Heart right ventricle (tissue), 16 donors: ENCODE measurements at regions not wholly inside any gene's neighbourhood (a gene's known extent, or its start where the extent isn't known, plus 50 kb on each side); places are given as distances from the start of the nearest gene placed in this dataset.

Experiments
- ATAC-seq, 8 donors: fragments of 200-7000 bp; cut with Tn5 transposase; one replicate each; pipeline ENCODE4 v1.9.1; 2020; ENCODE audit warnings: mild to moderate bottlenecking in 8 of 8, moderate library complexity in 8 of 8, moderate number of reproducible peaks in 1 of 8
- DNase-seq, 2 donors: peaks; one replicate each; pipeline ENCODE4 v3.0.0-alpha.2; 2020
- H3K27ac ChIP-seq, 10 donors: fragments of 200-600 bp; sonication (generic) in 2 of 10; one replicate each; pipeline versions ENCODE4 v1.5.0 to v1.8.0; 2020 to 2022; ENCODE audit warnings: mild to moderate bottlenecking in 3 of 10
- H3K27me3 ChIP-seq, 7 donors: fragments of 200-600 bp; one replicate each; pipeline ENCODE4 v1.8.0; 2021 to 2022; ENCODE audit warnings: mild to moderate bottlenecking in 2 of 7
- H3K36me3 ChIP-seq, 9 donors: fragments of 200-600 bp; sonication (generic) in 1 of 9; one replicate each; pipeline versions ENCODE4 v1.5.0 to v1.8.0; 2020 to 2022; ENCODE audit warnings: mild to moderate bottlenecking in 2 of 9
- H3K4me1 ChIP-seq, 9 donors: fragments of 200-600 bp; sonication (generic) in 1 of 9; one replicate each; pipeline versions ENCODE4 v1.5.0 to v1.8.0; 2020 to 2022; ENCODE audit warnings: mild to moderate bottlenecking in 4 of 9
- H3K4me3 ChIP-seq, 10 donors: fragments of 200-600 bp; sonication (generic) in 2 of 10; one replicate each; pipeline versions ENCODE4 v1.5.0 to v1.8.0; 2020 to 2022; ENCODE audit warnings: mild to moderate bottlenecking in 7 of 10, moderate library complexity in 2 of 10
- H3K9me3 ChIP-seq, 11 donors: fragments of 200-600 bp in 10 of 11; sonication (generic) in 2 of 11; one replicate each; pipeline versions ENCODE4 v1.5.0 to v1.8.0; 2013 to 2022; ENCODE audit warnings: mild to moderate bottlenecking in 2 of 11, control low read depth in 1 of 11, moderate library complexity in 1 of 11
- CTCF ChIP-seq, 9 donors: fragments of 200-600 bp; sonication (generic) in 2 of 9; IDR thresholded peaks; one replicate each; pipeline versions ENCODE4 v1.5.0 to v1.8.0; 2021 to 2022; ENCODE audit warnings: antibody characterized with exemption in 9 of 9, mild to moderate bottlenecking in 5 of 9, moderate library complexity in 1 of 9
- WGBS, 2 donors: extraction: QIAGEN DNeasy Blood & Tissue Kit; methylation state at CpG; one replicate each; pipeline ENCODE4 v1.1.7; 2013; ENCODE audit warnings: inconsistent platforms in 1 of 2; 5-methylcytosine and 5-hydroxymethylcytosine counted together
- intact Hi-C, 10 donors: fragments of 100-400 bp; cut with DNase I; formaldehyde crosslinking; loops; one replicate each; pipeline versions ENCODE4 v1.11.1 to v1.14.2; 2022
- donor health status: Arrhythmogenic right ventricular cardiomyopathy.
- donor health status: ischemic (EF 13 %, LVEDD 7.1; RV severe dilation, severe dysfunction).
- donor health status: healthy with polysubstance abuse.
- donor health status: DM: no; HTN: yes; CAD: no.
- donor health status: DM: no; HTN: no; CAD: no.
- donor health status: ischemic (EF 25% LVEDD 6.9; RV normal size, moderate dysfunction).
- donor health status: ischemic (EF 25% LVEDD 5.7; RV mildly dilated, moderate dysfunction).
- donor health status: healthy.
- donor health status: DM: yes; HTN: yes; CAD: no.
- donor health status: Ischemic cardiomyopathy.
- donor health status: ischemic (EF 35%, LVEDD 5.7; RV mildly dilated, moderate dysfunction).
- donor health status: nonischemic (EF 11% LVEDD 7.7; RV severe dilation, severe dysfunction).
- donor health status: DM: yes; HTN: yes; CAD: no.
- donor health status: PGD.
- donor health status: ischemic (EF 29% LVEDD 5.4; RV normal size, mild dysfunction).
- donor health status: nonischemic (EF 23%, LVEDD 6.1; RV moderate dilation, normal function).

DNA sequence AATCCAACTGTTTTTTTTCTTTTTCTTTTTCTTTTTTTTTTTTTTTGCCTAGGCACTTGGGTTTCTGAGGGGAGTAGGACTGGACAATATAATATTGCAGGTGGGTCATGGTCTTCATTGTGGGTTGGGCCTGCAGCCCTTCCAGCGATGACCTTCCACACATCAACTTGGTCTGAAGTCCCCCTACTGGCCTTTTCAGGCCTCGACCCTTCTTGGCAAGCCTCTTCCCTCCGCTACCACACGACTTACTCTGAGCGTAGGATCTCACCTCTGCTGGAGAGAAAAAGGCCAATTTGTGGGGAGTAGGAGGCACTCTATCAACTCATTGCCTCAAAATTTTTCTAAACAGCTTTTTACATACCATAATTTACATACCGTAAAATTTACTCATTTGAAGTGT lies 51.1 kb upstream of the GRIK3 start:
- Histone ChIP-seq H3K27ac (no peak overlapping the region), H3K4me1 (no peaks in the 10 kb centered on the region), H3K27me3 (peaks cover 0 to 50% (median 13%) of the 10 kb centered on the region in 7 donors), H3K4me3 (no peak overlapping the region), H3K36me3 (no peaks in the 10 kb centered on the region), H3K9me3 (no peaks in the 10 kb centered on the region)
- DNase-seq = no peak
- intact Hi-C loops = no loop called here
- TF ChIP-seq CTCF (IDR thresholded peaks at IDR 0.05) = no peak
- no peak for ATAC-seq
- 44 to 50% methylated on average over 6 of the region's 6 CpGs for WGBS, 2 donors

- no peak for DNase-seq
- Histone ChIP-seq H3K9me3 (no peaks in the 10 kb centered on the region), H3K27me3 (peaks cover 0 to 57% (median 19%) of the 10 kb centered on the region in 7 donors)
Measured at GRCh38 chr1:37089750-37090149, 55.4 kb upstream of the GRIK3 start.

DNA sequence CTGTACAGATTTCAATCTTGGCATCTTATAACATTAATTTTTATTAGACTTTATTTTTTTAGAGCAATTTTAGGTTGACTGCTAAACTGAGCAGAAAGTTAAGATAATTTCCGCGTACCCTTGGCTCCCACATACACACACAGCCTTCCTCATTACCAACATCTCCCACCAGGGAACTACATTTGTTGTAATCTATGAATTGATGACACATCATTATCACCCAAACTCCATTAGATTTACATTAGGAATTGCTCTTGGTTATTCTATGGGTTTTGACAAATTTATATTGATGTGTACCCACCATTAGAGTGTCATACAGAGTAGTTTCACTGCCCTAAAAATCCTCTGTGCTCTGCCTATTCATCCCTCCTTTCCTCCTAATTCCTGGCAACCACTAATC lies 56.4 kb upstream of the GRIK3 start:
- Histone ChIP-seq H3K27me3 (peaks cover 0 to 66% (median 22%) of the 10 kb centered on the region in 7 donors), H3K4me1 (no peaks in the 10 kb centered on the region), H3K9me3 (no peaks in the 10 kb centered on the region), H3K4me3 (no peak overlapping the region), H3K27ac (no peak overlapping the region), H3K36me3 (no peaks in the 10 kb centered on the region)
- intact Hi-C loops = no loop called here
- no peak for DNase-seq
- WGBS, 2 donors = 93 to 97% methylated on average over 2 of the region's 2 CpGs
- ATAC-seq = no peak
- TF ChIP-seq CTCF (IDR thresholded peaks at IDR 0.05) = no peak

More at GRCh38 chr1:37089750-37090149, 55.4 kb upstream of the GRIK3 start:
- TF ChIP-seq CTCF (IDR thresholded peaks at IDR 0.05) = no peak
- Histone ChIP-seq H3K4me1 (no peaks in the 10 kb centered on the region), H3K27ac (no peak overlapping the region), H3K4me3 (no peak overlapping the region), H3K36me3 (no peaks in the 10 kb centered on the region)
- intact Hi-C loops = no loop called here
- 66 to 83% methylated on average over 3 of the region's 3 CpGs for WGBS, 2 donors
- no peak for ATAC-seq

DNA sequence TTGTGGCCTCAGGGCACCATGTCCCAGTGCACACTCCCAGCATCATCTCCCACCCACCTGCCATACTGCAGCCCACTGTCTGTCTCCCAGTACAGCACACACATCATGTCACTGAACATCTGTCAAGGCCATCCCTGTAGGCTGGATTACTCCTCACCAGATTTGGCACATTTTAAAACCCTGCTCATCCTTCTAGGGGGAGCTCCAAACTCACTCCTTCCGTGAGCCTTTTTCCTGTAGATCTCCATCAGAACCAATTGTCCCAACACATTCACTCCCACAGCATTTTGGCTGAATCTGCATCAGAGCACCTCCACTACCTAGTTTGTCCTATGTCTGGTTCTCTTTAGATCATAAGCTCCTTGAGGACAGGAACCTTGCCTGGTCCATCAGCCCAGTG lies 58.6 kb upstream of the GRIK3 start:
- Histone ChIP-seq H3K4me1 (no peaks in the 10 kb centered on the region), H3K4me3 (no peak overlapping the region), H3K36me3 (no peaks in the 10 kb centered on the region), H3K27me3 (peaks cover 0 to 51% (median 16%) of the 10 kb centered on the region in 7 donors), H3K27ac (no peak overlapping the region), H3K9me3 (no peaks in the 10 kb centered on the region)
- 37 to 43% methylated on average over 1 of the region's 1 CpG for WGBS, 2 donors
- no peak for DNase-seq
- intact Hi-C loops = no loop called here
- no peak for ATAC-seq
- no peak for TF ChIP-seq CTCF (IDR thresholded peaks at IDR 0.05)
